ENCODE measurements at regions not wholly inside any gene's neighbourhood (a gene's known extent, or its start where the extent isn't known, plus 50 kb on each side); places are given as distances from the start of the nearest gene placed in this dataset.

DNA sequence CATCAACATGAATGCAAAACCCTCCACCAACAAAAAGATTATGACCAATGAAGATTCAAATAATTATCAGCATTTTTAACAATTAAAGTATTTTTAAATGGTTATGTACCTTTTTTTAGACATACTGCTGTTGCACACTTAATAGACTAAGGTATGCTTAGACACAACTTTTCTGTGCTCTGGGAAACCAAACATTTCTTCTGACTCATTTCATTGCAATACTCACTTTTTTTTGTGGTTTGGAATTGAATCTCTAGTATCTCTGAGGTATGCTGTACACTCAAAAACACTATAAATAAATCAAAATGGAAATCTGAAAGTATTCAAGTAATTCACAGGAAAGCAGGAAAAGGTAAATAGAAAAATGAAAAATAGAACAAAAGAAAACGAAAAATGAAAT is 247.9 kb upstream of the POU3F3 start:
- TF ChIP-seq, protein P1, sequence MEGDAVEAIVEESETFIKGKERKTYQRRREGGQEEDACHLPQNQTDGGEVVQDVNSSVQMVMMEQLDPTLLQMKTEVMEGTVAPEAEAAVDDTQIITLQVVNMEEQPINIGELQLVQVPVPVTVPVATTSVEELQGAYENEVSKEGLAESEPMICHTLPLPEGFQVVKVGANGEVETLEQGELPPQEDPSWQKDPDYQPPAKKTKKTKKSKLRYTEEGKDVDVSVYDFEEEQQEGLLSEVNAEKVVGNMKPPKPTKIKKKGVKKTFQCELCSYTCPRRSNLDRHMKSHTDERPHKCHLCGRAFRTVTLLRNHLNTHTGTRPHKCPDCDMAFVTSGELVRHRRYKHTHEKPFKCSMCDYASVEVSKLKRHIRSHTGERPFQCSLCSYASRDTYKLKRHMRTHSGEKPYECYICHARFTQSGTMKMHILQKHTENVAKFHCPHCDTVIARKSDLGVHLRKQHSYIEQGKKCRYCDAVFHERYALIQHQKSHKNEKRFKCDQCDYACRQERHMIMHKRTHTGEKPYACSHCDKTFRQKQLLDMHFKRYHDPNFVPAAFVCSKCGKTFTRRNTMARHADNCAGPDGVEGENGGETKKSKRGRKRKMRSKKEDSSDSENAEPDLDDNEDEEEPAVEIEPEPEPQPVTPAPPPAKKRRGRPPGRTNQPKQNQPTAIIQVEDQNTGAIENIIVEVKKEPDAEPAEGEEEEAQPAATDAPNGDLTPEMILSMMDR (IDR thresholded peaks at IDR 0.05; ENCODE audit: borderline replicate concordance, insufficient read depth, low read depth, low read length) = no peak

DNA sequence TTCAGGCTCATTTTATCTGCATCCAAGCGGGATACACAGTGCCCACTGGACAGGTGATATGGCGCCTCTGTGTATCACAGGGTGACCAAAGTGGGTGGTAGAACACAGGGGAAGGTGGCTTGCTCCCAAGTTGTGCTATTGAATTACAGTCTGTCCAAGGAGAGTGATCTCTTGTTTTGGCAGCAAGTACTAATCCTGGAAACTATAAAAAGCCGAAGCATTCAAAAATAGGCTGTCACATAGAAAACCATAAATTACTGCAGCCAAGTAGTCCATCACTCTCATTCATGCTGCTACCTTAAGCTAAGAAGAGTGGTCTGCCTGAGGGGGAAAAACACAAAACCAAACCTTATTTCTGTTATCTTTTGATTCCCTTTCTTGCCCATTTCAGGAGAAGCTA is 237.1 kb upstream of the POU3F3 start:
- no peak overlapping the region for H3K4me3 ChIP-seq (ENCODE audit: low read depth, low read length)
- TF ChIP-seq, protein P1 (IDR thresholded peaks at IDR 0.05; ENCODE audit: borderline replicate concordance, insufficient read depth, low read depth, low read length) = no peak

More for the DNA sequence above, 247.9 kb upstream of the POU3F3 start:
- H3K4me3 ChIP-seq (ENCODE audit: low read depth, low read length) = no peak overlapping the region

DNA sequence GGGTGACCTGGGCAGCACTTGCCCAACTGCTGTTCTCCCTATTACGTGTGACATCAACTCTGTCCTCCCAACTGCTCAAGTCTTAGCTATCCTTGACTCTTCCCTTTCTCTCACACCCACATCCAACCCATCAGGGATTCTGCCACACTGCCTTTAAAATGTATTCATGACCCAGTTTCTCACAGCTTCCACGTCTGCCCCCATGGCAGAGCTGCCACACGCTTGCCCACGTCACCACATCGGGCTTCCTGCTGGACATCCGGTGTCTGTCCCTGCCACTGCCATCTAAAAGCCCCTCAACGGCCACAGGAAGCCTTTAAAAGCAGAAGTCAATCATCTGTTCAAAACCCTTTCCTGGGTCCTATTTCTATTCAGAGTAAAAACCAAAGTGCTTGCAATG is 233.1 kb upstream of the POU3F3 start:
- H3K4me3 ChIP-seq (ENCODE audit: low read depth, low read length) = no peak overlapping the region
- TF ChIP-seq, protein P1 (IDR thresholded peaks at IDR 0.05; ENCODE audit: borderline replicate concordance, insufficient read depth, low read depth, low read length) = no peak

- H3K4me3 ChIP-seq (ENCODE audit: low read depth, low read length) = no peak overlapping the region
- TF ChIP-seq, protein P1 (IDR thresholded peaks at IDR 0.05; ENCODE audit: borderline replicate concordance, insufficient read depth, low read depth, low read length) = no peak
Observed at GRCh38 chr2:104635608-104636007, 218.3 kb upstream of the POU3F3 start.

- no peak overlapping the region for H3K4me3 ChIP-seq (ENCODE audit: low read depth, low read length)
- TF ChIP-seq, protein P1 (IDR thresholded peaks at IDR 0.05; ENCODE audit: borderline replicate concordance, insufficient read depth, low read depth, low read length) = no peak
Observed at GRCh38 chr2:104638190-104638858, 215.6 kb upstream of the POU3F3 start.

DNA sequence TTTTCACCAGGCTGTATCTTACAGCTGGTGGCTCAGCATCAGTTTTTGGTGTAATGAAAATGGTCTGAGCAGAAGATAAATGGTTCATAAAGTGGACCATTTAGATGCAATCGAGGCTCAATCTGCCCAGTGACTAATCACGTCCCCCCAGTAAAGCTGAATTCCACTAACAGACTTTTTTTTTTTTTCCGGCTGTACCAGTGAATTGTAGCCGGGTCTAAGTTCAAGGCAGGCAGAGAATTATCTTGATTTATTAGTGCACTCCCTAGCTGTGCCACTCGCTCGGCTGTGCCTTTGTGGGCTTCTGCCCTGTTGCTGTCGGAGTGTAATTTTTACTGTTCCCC is 215.1 kb upstream of the POU3F3 start:
- TF ChIP-seq, protein P1 (IDR thresholded peaks at IDR 0.05; ENCODE audit: borderline replicate concordance, insufficient read depth, low read depth, low read length) = no peak
- H3K4me3 ChIP-seq (ENCODE audit: low read depth, low read length) = no peak overlapping the region

- TF ChIP-seq, protein P1 (IDR thresholded peaks at IDR 0.05; ENCODE audit: borderline replicate concordance, insufficient read depth, low read depth, low read length) = no peak
- no peak overlapping the region for H3K4me3 ChIP-seq (ENCODE audit: low read depth, low read length)
Observed at GRCh38 chr2:104641786-104642185, 212.1 kb upstream of the POU3F3 start.
